ENCODE measurements at regions not wholly inside any gene's neighbourhood (a gene's known extent, or its start where the extent isn't known, plus 50 kb on each side); places are given as distances from the start of the nearest gene placed in this dataset.

- H3K4me1 Mint-ChIP-seq (ENCODE audit: unreplicated experiment): no peaks in the 10 kb centered on the region
- H3K27me3 Mint-ChIP-seq (ENCODE audit: unreplicated experiment): no peaks in the 10 kb centered on the region
- no peak for DNase-seq (ENCODE audit: low spot score)
- TF ChIP-seq, protein P1, sequence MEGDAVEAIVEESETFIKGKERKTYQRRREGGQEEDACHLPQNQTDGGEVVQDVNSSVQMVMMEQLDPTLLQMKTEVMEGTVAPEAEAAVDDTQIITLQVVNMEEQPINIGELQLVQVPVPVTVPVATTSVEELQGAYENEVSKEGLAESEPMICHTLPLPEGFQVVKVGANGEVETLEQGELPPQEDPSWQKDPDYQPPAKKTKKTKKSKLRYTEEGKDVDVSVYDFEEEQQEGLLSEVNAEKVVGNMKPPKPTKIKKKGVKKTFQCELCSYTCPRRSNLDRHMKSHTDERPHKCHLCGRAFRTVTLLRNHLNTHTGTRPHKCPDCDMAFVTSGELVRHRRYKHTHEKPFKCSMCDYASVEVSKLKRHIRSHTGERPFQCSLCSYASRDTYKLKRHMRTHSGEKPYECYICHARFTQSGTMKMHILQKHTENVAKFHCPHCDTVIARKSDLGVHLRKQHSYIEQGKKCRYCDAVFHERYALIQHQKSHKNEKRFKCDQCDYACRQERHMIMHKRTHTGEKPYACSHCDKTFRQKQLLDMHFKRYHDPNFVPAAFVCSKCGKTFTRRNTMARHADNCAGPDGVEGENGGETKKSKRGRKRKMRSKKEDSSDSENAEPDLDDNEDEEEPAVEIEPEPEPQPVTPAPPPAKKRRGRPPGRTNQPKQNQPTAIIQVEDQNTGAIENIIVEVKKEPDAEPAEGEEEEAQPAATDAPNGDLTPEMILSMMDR (IDR thresholded peaks at IDR 0.05; ENCODE audit: unreplicated experiment): no peak
- no peak overlapping the region for H3K27ac Mint-ChIP-seq (ENCODE audit: unreplicated experiment)
- no peaks in the 10 kb centered on the region for H3K9me3 Mint-ChIP-seq (ENCODE audit: unreplicated experiment)
- no peaks in the 10 kb centered on the region for H3K36me3 Mint-ChIP-seq (ENCODE audit: low read depth, unreplicated experiment)
- no peak overlapping the region for H3K4me3 Mint-ChIP-seq (ENCODE audit: unreplicated experiment)
Measured at GRCh38 chr5:104218200-104218599, 655.6 kb upstream of the NUDT12 start.

GRCh38 chr5:104213216-104213615 lies 650.6 kb upstream of the NUDT12 start:
- no peak overlapping the region for H3K4me3 Mint-ChIP-seq (ENCODE audit: unreplicated experiment)
- H3K4me1 Mint-ChIP-seq (ENCODE audit: unreplicated experiment): no peaks in the 10 kb centered on the region
- DNase-seq (ENCODE audit: low spot score): no peak
- H3K36me3 Mint-ChIP-seq (ENCODE audit: low read depth, unreplicated experiment): no peaks in the 10 kb centered on the region
- no peaks in the 10 kb centered on the region for H3K9me3 Mint-ChIP-seq (ENCODE audit: unreplicated experiment)
- H3K27me3 Mint-ChIP-seq (ENCODE audit: unreplicated experiment): no peaks in the 10 kb centered on the region
- TF ChIP-seq, protein P1 (IDR thresholded peaks at IDR 0.05; ENCODE audit: unreplicated experiment): no peak
- no peak overlapping the region for H3K27ac Mint-ChIP-seq (ENCODE audit: unreplicated experiment)

DNA sequence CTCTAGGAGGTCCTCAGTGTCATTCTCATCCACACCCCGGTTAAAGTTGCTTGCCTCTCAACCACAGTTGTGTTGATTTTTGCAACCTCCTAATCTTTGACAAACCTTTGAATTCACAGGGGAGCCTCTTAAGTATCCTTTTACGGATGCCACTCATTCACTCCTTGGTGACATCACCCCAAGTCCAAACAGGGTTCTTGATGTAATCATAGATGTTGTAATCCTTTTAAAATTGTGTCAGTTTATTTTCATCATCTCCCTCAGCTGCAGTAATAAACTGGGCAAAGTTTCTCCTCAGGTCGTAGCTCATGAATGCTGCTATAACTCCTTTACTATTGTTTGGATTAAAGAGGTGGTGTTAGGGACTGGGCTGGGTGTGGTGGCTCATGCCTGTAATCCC lies 637.2 kb upstream of the NUDT12 start:
- TF ChIP-seq, protein P1 (IDR thresholded peaks at IDR 0.05; ENCODE audit: unreplicated experiment): no peak
- Mint-ChIP-seq H3K9me3 (ENCODE audit: unreplicated experiment) (no peaks in the 10 kb centered on the region), H3K27ac (ENCODE audit: unreplicated experiment) (no peak overlapping the region), H3K27me3 (ENCODE audit: unreplicated experiment) (no peaks in the 10 kb centered on the region), H3K4me3 (ENCODE audit: unreplicated experiment) (no peak overlapping the region), H3K4me1 (ENCODE audit: unreplicated experiment) (no peaks in the 10 kb centered on the region), H3K36me3 (ENCODE audit: low read depth, unreplicated experiment) (no peaks in the 10 kb centered on the region)
- DNase-seq (ENCODE audit: low spot score): no peak

GRCh38 chr5:104198156-104198555 lies 635.6 kb upstream of the NUDT12 start:
- TF ChIP-seq, protein P1 (IDR thresholded peaks at IDR 0.05; ENCODE audit: unreplicated experiment): no peak
- no peak for DNase-seq (ENCODE audit: low spot score)
- Mint-ChIP-seq H3K9me3 (ENCODE audit: unreplicated experiment) (no peaks in the 10 kb centered on the region), H3K27ac (ENCODE audit: unreplicated experiment) (no peak overlapping the region), H3K4me3 (ENCODE audit: unreplicated experiment) (no peak overlapping the region), H3K36me3 (ENCODE audit: low read depth, unreplicated experiment) (no peaks in the 10 kb centered on the region), H3K27me3 (ENCODE audit: unreplicated experiment) (no peaks in the 10 kb centered on the region), H3K4me1 (ENCODE audit: unreplicated experiment) (no peaks in the 10 kb centered on the region)

GRCh38 chr5:104189909-104190308 lies 627.3 kb upstream of the NUDT12 start:
- peaks cover 2% of the 10 kb centered on the region for H3K27me3 Mint-ChIP-seq (ENCODE audit: unreplicated experiment)
- H3K9me3 Mint-ChIP-seq (ENCODE audit: unreplicated experiment): peaks cover 5% of the 10 kb centered on the region
- no peaks in the 10 kb centered on the region for H3K4me1 Mint-ChIP-seq (ENCODE audit: unreplicated experiment)
- H3K4me3 Mint-ChIP-seq (ENCODE audit: unreplicated experiment): no peak overlapping the region
- TF ChIP-seq, protein P1 (IDR thresholded peaks at IDR 0.05; ENCODE audit: unreplicated experiment): no peak
- peaks cover 6% of the 10 kb centered on the region for H3K36me3 Mint-ChIP-seq (ENCODE audit: low read depth, unreplicated experiment)
- no peak overlapping the region for H3K27ac Mint-ChIP-seq (ENCODE audit: unreplicated experiment)
- no peak for DNase-seq (ENCODE audit: low spot score)

All from endothelial cell (in vitro differentiated cells).